ENCODE measurements at regions not wholly inside any gene's neighbourhood (a gene's known extent, or its start where the extent isn't known, plus 50 kb on each side); places are given as distances from the start of the nearest gene placed in this dataset.

GRCh38 chrX:38991656-38992440 lies 190.6 kb downstream of the MID1IP1 start:
- DNase-seq (ENCODE audit: low spot score): no peak

- no peak for DNase-seq (ENCODE audit: low spot score)
Measured at GRCh38 chrX:38992441-38993096, 191.3 kb downstream of the MID1IP1 start.

- DNase-seq (ENCODE audit: low spot score): no peak
Measured at GRCh38 chrX:38993500-38993899, 192.2 kb downstream of the MID1IP1 start.

- no peak for DNase-seq (ENCODE audit: low spot score)
Measured at GRCh38 chrX:38999099-38999498, 197.8 kb downstream of the MID1IP1 start.

- no peak for DNase-seq (ENCODE audit: low spot score)
Measured at GRCh38 chrX:38999967-39000745, 198.9 kb downstream of the MID1IP1 start.

GRCh38 chrX:39000802-39001201 lies 199.5 kb downstream of the MID1IP1 start:
- DNase-seq (ENCODE audit: low spot score): no peak

- DNase-seq (ENCODE audit: low spot score): no peak
Measured at GRCh38 chrX:39002466-39002865, 201.2 kb downstream of the MID1IP1 start.

- DNase-seq (ENCODE audit: low spot score): no peak
Measured at GRCh38 chrX:39008549-39008948, 207.3 kb downstream of the MID1IP1 start.

GRCh38 chrX:39011454-39012221 lies 210.4 kb downstream of the MID1IP1 start:
- DNase-seq (ENCODE audit: low spot score): peak; percentile 7

GRCh38 chrX:39012621-39013111 lies 211.4 kb downstream of the MID1IP1 start:
- DNase-seq (ENCODE audit: low spot score): peak; percentile 2

GRCh38 chrX:39016556-39016955 lies 215.3 kb downstream of the MID1IP1 start:
- DNase-seq (ENCODE audit: low spot score): no peak

- DNase-seq (ENCODE audit: low spot score): no peak
Measured at GRCh38 chrX:39017077-39017476, 215.8 kb downstream of the MID1IP1 start.

- DNase-seq (ENCODE audit: low spot score): no peak
Measured at GRCh38 chrX:39017716-39018115, 216.5 kb downstream of the MID1IP1 start.

- no peak for DNase-seq (ENCODE audit: low spot score)
Measured at GRCh38 chrX:39018541-39018940, 217.3 kb downstream of the MID1IP1 start.

- no peak for DNase-seq (ENCODE audit: low spot score)
Measured at GRCh38 chrX:39019056-39019455, 217.8 kb downstream of the MID1IP1 start.

- DNase-seq (ENCODE audit: low spot score): no peak
Measured at GRCh38 chrX:39020051-39020669, 218.9 kb downstream of the MID1IP1 start.

- no peak for DNase-seq (ENCODE audit: low spot score)
Measured at GRCh38 chrX:39022106-39022505, 220.8 kb downstream of the MID1IP1 start.

GRCh38 chrX:39029221-39029620 lies 228.0 kb downstream of the MID1IP1 start:
- DNase-seq (ENCODE audit: low spot score): no peak

GRCh38 chrX:39030636-39031035 lies 229.4 kb downstream of the MID1IP1 start:
- DNase-seq (ENCODE audit: low spot score): no peak

- no peak for DNase-seq (ENCODE audit: low spot score)
Measured at GRCh38 chrX:39039890-39040289, 238.6 kb downstream of the MID1IP1 start.

- DNase-seq (ENCODE audit: low spot score): no peak
Measured at GRCh38 chrX:39043838-39044550, 242.7 kb downstream of the MID1IP1 start.
